ENCODE measurements at regions not wholly inside any gene's neighbourhood (a gene's known extent, or its start where the extent isn't known, plus 50 kb on each side); places are given as distances from the start of the nearest gene placed in this dataset.
"Not testable (repeated sequence)": the region's sequence is repeated elsewhere in the genome, so short reads cannot be mapped to it uniquely, and the experiment has no call there.

DNA sequence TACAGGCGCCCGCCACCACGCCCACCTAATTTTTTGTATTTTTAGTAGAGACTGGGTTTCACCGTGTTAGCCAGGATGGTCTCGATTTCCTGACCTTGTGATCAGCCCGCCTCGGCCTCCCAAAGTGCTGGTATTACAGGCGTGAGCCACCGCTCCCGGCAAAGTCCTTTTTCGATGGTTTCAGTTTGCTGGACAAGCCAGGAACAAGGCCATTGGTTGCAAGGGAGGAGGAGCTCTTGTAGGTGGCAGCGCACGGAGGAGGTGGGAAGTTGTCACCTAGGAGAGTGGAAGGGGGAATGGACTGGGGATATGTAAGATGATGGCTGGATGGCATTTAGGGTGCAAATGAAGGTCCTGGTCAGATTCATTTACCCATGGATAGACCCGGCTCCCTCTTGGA, 218.5 kb upstream of the ATP6AP2 start:
- not testable (repeated sequence) for DNase-seq

DNA sequence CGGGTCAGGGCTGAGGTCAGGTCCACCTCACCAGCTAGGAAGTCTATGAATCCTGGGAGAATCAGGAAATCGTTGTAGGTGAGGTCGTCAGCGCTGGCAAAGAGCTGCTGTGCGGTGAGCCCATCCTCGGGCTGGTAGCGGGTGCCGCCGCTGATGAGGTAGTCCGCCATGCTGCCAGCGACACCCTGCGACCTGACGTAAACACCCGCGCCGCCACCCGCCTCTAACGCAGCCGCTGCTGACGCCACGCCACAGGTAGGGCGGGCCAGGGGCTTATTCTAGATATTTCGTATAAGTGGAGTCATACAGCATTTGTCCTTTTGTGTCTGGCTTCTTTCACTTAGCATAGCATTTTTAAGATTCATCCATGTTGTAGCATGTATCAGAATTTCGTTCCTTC, 220.2 kb upstream of the ATP6AP2 start:
- DNase-seq: no peak

DNA sequence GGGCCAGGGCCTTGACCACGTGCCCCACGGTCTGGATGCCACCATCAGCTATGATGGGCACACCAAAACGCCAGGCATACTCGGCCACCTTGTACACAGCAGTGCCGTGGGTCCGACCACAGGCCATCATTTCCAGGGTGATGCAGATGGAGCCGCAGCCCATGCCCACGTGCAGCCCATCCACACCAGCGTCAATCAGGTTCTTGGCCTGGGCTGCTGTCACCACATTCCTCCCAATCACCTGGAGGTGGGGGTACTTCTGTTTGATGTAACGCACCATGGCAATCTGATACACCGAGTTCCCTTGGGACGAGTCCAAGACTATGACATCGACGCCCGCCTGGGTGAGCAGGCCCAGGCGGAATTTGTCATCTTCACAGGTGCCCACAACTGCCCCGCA, 221.2 kb upstream of the ATP6AP2 start:
- no peak for DNase-seq

DNA sequence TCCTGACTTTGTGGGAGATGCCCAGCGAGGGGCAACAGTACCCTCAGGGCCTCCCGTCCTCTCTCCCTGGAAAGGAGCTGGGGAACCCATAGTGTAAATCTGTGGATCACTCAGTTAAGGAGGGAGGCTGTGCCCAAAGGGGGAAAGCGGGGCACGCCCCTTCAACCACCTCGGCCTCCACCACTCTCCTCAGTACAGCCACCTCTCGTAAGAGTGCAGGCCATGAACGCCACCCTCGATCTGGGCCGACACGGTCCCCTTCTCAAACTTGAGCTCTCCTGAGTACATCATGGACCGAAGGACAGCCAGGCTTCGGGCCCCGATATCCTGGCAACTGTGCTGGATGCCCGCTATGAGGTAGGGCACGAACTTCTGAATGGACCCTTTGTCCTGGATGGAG, 221.8 kb upstream of the ATP6AP2 start:
- no peak for DNase-seq

DNA sequence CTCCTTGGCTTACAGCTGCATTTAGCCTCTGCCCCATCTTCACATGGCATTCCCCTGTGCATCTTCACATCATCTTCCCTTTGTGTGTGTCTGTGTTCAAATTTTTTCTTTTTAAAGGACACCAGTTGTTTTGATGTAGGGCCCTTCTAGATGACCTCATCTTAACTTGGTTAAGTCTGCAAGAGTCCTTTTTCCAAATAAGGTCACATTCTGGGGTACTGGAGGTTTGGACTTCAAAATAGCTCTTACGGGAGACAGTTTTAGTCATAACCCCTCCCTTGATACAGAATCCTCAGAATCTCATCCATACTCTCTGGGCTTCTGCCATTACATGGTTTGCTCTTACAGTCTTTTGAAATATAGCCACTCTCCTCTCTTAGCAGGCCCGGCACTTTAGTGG, 231.5 kb upstream of the ATP6AP2 start:
- DNase-seq: no peak

DNA sequence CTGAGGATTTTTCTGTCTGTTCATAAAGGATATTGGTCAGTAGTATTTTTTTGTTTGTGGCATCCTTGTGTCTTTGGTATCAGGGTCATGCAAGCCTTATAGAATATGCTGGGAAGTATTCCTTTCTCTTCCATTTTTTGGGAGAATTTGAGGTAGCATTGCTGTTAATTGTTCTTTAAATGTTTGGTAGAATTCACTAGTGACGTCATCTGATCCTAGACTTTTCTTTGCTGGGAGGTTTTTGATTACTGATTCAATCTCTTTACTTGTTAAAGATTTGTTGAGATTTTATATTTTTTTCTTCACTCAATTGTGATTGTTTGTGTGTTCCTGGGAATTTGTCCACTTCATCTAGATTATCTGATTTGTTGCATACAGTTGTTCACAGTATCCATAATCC, 234.4 kb upstream of the ATP6AP2 start:
- DNase-seq: no peak

DNA sequence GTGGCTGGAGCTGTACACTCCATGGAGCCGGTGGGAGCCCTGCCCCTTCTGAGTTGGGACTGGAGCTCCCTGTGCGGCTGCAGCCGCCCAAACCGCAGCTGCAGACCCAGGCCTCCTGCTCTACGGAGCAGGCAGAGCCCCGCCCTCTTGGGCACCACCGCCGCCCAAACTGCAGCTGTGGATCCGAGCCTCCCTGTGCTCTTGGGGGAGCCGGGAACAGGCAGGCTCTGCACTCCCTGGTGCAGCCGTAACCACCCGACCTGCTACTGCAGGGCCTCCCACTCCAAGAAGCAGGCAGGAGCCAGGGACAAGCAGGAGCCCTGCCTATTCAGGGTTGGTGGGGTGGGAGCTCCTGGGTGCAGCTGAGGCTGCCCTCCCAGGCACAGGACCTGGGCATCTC, 237.5 kb upstream of the ATP6AP2 start:
- DNase-seq: no peak

DNA sequence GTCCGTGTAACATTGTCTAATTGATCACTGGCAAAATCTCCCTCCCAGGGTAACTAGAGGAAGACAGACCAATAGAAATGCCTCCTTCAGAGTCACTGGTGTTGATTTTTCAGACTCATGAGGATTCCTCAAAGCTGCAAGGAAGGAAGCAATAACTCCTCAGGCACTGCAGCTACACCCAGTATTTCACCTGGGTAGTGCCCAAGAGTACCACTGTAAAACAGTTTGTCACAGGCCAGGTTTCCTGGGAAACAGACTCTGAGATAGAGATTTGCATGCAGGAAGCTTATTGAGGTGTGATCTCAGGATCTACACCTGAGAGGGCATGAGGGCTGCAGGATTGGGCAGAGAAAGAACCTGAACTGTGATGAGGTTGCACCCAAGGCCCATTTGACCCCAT, 240.7 kb upstream of the ATP6AP2 start:
- DNase-seq: no peak

DNA sequence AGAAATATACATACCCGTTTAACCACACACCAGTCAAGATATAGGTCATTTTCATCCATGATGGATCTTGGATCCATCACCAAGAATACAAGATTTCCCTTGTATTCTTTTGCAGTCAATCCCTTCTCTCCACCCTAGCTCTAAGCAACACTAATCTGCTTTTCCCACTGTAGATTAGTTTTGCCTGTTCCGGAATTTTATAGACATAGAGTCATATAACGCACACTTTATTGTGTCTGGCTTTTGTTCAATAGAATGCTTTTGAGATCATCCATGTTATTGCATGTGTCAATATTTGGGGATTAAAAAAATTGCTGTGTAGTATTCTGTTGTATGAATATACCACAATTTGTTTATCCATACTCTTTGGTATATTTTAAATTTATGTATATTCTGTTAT, 235.6 kb upstream of the BCOR start:
- no peak for DNase-seq

DNA sequence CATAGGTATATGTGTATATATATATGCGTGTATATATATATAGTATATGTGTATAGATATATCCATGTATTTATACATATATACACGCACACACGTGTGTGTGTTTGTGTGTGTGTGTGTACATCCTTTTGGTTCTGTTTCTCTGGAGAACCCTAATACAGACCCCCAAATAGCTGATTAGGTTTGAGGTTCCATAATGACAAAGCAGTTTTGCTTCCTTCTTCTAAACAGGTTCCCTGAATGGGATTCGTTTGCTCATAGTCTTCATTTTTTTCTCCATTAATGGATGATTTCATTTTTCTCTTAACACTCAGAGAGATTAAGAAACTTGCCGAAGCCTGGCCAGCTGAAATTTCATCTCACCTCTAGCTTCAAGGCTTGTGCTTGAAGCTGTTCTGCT, 234.0 kb upstream of the BCOR start:
- DNase-seq: no peak

DNA sequence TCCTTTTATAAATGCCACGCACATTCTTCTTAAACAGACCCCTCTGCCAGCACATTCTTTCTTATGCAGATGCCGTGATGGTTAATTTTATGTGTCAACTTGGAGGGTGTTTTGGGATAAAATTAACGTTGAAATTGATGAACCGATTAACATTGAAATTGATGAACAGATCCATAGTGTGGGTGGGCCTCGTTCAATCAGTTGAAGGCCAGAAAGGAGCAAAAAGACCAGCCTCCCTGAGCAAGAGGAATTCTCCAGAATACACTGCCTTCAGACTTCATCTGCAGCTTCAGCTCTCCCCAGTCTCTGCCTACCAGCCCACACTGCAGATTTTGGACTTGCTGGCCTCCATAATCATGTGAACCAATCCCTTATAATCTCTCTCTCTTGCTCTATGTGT, 233.6 kb upstream of the BCOR start:
- DNase-seq: no peak

DNA sequence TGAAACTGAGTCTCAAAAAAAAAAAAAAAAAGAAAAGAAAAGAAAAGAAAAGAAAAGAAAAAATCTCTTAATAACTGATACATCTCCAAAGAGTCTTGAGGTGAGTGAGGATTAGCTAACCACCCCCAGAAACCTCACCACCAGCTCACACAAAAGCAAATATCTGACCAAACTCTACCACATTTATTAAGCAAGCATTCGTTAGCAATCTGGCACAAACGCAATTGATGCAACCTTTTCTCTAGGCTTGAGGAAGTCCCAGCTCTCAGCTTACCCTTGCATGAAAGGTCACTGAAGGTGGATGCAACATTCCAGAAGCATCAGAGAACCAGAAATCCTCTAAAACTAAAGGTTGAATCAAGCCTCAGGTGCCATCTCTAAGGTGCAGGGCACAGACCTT, 231.9 kb upstream of the BCOR start:
- no peak for DNase-seq

DNA sequence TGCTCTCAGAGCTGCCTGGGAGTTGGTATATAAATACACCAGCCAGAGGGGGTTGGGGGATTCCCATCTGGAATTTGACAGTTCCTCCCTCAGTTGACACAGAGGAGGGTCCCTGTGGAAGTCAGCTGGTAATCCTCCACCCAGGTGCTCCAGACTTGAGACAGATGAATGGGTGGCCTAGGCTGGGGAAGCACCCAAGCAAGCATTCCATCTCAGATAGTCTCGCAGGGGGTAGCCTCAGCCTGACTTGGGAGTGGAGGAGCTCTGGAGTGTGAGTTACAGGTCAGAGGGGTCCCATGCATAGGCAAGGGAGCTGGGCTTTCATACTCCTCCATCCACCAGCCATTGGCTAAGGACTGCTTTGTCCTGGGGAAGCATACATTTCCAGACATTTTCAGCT, 229.3 kb upstream of the BCOR start:
- DNase-seq: no peak

DNA sequence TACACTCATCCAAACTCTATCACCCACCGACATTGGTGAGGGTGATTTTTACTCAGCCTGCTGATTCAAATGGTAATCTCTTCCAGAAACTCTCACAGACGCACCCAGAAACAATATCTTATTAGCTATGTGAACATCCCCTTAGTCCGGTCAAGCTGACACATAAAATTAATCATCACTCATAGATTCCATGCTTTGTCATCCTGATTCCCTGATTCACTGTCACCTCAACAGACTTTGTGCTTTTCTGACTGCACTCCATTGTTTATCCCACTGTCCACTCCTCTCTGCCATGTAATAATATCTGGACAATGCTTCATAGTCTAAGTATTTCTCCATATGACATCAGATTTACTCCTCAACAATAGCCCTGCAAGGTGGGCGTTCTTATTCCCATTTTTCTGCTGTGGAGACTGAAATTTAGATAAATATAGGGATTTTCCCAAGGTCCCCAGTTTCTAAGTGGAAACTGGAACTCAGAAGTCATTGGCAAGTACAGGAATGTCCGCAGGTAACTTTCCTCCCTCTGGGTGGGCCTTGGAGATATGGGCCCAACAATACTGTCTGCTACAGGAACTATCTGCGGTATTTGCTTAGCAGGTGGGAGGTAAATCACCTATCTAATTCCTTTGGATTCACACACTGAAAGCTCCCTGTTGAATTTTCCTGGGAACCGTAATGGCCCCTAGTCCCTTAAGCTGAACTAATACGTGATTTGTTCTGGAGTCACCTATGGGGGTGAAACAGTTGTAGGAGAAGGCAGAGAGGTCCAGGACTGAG, 228.6 kb upstream of the BCOR start:
- DNase-seq: no peak

DNA sequence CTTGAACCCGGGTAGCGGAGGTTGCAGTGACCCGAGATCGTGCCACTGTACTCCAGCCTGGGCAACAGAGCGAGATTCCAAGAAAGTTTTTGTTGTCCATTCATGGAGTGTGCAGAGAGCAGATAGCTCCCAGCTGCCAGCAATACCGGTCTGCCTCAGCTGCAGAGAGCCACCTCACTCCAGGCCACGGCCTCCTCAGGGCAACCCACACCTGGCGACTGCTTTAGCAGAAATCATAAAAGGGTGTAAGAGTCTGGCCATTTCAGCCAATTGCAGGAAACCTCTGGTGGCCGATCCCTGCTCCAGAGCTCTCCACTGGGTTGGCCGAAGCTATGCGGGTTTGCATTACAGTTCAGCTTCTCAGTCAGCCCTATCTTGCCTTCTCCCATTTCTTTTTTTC, 227.4 kb upstream of the BCOR start:
- no peak for DNase-seq

DNA sequence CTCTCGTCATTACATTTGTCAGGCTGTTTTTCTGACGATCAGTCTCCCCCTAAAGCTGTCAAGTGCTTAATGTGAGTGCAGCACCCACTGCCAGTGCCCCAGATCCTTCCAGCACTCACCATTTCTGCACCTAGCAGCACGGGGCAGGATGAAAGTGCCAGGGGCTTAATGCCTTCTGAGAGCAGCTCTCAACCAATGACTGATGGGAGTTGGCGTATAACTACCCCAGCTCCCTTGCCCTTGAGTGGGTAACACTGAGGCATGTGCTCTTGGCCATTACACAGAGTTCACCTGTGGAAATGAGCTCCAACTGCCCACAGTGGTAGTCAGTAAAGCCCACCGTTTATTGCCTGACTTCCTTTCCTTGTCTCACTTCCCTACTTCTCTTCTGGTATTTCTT, 226.2 kb upstream of the BCOR start:
- DNase-seq: no peak

DNA sequence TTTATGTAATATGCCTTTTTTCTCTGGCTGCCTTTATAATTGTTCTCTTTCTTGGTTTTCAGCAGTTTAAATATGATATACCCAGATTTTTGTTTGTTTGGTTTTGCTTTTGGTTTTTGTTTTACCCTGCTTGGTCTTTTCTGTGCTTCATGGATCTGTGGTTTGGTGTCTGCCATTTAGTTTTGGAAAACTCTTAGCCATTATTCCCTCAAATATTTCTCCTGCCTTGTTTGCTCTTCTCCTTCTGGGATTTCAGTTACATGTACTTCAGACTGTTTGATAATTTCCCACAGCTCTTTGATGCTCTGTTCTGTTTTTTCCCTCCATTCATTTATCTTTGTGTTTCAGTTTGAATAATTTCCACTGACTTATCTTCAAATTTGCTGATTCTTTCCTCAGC, 223.1 kb upstream of the BCOR start:
- DNase-seq: no peak

DNA sequence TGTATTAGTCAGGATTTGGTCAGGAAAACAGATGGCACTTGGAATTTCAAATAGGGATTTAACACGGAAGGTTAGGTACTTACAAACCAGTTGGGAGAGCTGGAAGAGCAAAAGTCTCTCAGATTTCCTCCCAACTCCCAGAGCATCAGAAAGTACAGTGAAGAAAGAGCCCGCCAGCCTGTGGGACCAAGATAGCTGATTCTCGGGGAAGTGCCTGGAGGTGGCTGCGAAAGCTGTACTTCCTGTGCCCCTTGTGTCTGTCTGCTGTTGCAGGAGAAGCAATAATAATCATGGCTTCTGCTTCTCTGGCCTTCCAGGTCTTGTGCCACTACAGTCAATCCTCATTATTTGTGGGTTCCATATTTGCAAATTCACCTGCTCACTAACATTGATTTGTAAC, 221.0 kb upstream of the BCOR start:
- no peak for DNase-seq

DNA sequence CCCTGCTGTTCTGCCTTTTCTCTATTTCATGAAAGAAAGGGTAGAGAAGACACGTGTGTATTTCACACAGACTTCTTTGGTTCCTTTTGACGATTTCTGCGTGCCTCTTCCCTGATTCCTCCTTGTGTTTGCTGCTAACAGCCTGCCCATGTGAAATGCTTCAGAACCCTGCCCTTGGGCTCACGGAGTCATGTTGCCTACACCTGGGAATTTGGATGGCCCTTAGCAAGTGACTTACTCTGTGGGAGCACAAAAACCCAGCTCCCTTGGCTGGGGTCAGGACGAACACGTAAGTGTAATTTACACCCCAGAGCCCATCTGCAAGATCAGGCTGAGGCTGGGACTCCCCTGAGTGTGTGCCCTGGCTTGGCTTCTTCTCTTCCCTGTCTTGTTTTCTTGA, 220.3 kb upstream of the BCOR start:
- DNase-seq: no peak

DNA sequence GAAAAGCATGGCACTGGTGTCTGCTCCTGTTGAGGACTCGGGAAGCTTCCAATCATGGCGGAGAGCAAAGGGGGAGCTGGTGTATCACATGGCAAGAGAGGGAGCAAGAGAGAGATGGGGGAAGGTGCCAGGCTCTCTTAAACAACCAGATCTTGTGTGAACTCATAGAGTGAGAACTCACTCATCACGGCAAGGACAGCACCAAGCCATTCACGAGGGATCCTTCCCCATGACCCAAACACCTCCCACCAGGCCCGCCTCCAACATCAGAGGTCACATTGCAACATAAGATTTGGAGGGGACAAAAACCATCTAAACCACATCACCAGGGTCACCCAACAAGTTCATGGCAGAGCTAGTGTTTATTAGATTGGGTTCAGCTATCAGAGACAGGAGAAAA, 218.7 kb upstream of the BCOR start:
- no peak for DNase-seq

DNA sequence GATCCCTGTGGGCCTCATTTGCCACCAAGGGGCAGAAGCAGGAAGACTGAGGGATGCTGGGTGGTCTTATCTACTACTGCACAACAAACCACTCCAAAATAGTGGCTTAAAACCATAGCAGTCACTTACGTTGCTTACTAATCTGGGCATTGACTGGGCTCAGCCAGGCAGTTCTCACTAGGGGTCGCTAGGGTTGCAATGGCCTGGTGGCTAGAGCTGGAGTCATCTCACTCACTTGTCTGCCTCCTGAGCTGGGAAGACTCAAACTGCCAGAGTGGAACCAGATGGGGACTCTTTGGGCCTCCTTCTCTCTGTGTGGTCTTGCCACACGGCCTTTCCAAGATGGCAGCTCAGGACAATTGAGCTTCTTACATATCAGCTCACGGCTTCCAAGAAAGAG, 216.3 kb upstream of the BCOR start:
- DNase-seq: no peak

DNA sequence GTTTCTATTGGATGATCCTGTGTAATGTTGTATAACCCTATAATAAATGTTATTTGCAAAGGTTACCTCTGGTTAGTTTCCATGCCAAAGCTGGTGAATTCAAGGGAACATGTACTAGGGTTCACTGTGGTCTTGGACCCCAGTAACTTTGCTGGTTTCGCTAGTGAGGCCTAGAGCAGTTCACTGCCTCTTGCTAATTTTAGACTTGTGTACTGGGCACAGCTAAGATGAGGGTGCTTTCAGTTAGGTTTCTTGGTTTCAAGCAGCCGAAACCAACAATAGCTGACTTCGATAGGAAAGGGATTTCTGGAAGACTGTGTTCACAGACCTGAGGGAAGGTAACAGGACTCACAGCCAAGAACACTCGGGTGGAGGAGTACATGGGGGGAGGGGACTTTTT, 215.5 kb upstream of the BCOR start:
- no peak for DNase-seq

DNA sequence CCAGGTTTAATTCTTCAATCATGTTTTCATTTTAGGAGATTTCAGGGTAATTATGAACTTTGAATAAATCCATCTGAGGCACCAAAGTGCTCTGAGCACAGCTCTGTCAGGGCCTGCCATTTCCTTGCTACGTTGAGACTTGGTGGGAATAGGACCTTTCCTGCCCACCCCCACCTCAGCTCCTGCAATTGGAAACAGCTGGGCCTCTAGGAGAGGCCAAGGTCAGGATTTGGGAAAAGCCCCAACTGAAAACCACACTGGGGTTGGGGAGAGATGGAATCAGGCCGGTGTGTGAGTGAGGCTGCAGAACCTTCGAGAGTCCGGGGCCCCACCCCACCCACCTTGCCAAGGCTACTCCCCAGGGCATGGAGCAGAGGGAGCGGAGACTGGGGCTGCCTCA, 212.7 kb upstream of the BCOR start:
- no peak for DNase-seq

DNA sequence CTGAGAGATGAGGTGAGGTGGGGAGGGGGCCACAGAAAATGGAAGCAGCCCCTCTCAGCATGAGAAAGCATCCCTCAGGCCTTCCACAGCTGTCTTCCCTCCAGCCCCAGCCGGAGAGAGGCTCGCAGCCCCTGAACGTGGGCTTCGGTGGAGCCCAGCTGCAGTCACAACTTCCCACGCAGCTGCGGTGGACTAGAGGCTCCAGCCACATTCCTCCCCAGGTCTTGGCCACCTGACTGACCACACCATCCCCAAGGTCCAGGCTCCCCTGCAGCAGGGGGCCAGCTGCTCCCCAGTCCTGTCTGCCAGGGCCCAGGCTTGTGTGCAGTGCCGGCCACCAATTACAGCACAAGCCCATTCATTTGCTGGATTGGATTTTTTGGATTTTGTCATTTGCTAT, 212.3 kb upstream of the BCOR start:
- DNase-seq: no peak

DNA sequence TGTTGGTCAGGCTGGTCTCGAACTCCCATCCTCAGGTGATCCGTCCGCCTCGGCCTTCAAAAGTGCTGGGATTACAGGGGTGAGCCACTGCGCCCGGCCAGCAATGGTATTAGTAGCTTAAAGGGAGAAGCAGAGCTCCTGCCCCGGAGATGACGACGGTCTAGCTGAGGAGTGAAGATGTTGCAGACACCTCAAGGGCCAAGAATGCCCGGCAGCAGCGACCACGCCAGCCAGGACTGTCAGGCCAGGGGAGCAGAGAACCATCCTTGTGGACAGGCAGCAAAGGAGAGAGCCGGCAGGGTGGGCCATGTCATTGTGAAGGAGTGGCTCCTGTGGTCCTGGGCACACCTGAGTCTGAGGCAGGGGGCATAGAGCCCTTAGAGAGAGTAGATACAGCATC, 210.1 kb upstream of the BCOR start:
- no peak for DNase-seq

DNA sequence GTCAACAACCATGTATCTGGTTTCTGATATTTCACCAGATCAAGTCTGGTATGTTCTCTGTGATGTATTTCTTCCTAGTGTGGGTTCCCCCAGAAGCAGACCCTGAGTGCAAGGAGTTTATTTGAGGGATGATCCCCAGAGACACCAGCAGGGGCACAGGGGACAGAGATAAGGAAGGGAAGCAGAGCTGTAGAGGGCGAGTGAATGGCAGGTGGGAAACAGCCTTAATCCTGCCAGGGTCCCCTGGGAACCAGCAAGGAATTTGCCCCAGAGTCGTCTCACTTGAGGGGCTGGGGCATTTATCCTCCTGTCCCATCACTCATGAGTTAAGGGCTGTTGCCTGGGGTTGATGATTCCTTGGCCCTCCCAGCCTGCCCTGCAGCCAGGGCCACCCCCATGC, 206.4 kb upstream of the BCOR start:
- DNase-seq: no peak

All from activated CD4-positive, CD25-positive, alpha-beta regulatory T cell (primary cell).